OCI-LY3 (cell line): ENCODE measurements at regions not wholly inside any gene's neighbourhood (a gene's known extent, or its start where the extent isn't known, plus 50 kb on each side); places are given as distances from the start of the nearest gene placed in this dataset.

Experiments
- H2AFZ ChIP-seq: fragments of 200-600, 300-600 bp; shearing (Covaris generic); 2 replicates; pipeline ENCODE4 v1.6.0; 2014; ENCODE audit warnings: antibody characterized with exemption, low read depth, low read length
- H3K27ac ChIP-seq: fragments of 200-600, 300-600 bp; sonication (generic); 2 replicates; pipeline ENCODE4 v1.5.1; 2014; ENCODE audit warnings: mild to moderate bottlenecking, low read length, moderate library complexity, mixed read lengths
- H3K27me3 ChIP-seq: fragments of 200-600, 300-600 bp; sonication (generic); 2 replicates; pipeline ENCODE4 v1.6.1; 2014; ENCODE audit warnings: low read depth, low read length, mixed read lengths
- H3K36me3 ChIP-seq: fragments of 200-600, 300-600 bp; sonication (generic); replicated peaks from 2 replicates; pipeline ENCODE3; 2014; ENCODE audit warnings: low read depth, low read length, mixed read lengths
- H3K4me1 ChIP-seq: fragments of 300-600, 200-600 bp; sonication (generic); 2 replicates; pipeline ENCODE4 v1.6.1; 2014; ENCODE audit warnings: low read length, mixed read lengths
- H3K4me2 ChIP-seq: fragments of 200-600, 300-600 bp; sonication (generic); 2 replicates; pipeline ENCODE4 v1.6.1; 2014; ENCODE audit warnings: low read length, mixed read lengths
- H3K4me3 ChIP-seq: fragments of 300-600, 200-600 bp; sonication (generic); 2 replicates; pipeline ENCODE4 v1.5.1; 2014; ENCODE audit warnings: antibody characterized with exemption, mild to moderate bottlenecking, low read length, moderate library complexity
- H3K79me2 ChIP-seq: fragments of 300-600, 200-600 bp; shearing (Covaris generic); 2 replicates; pipeline ENCODE4 v1.6.1; 2014; ENCODE audit warnings: mild to moderate bottlenecking, low read length, mixed read lengths
- H3K9ac ChIP-seq: fragments of 300-600, 200-600 bp; shearing (Covaris generic); 2 replicates; pipeline ENCODE4 v1.6.0; 2014; ENCODE audit warnings: mild to moderate bottlenecking, low read length, moderate library complexity
- H3K9me3 ChIP-seq: fragments of 200-600, 300-600 bp; shearing (Covaris generic); 2 replicates; pipeline ENCODE4 v1.6.1; 2014; ENCODE audit warnings: low read length, mixed read lengths; ENCODE audit not compliant: insufficient read depth
- H4K20me1 ChIP-seq: fragments of 200-600, 300-600 bp; sonication (generic); 2 replicates; pipeline ENCODE4 v1.6.1; 2016; ENCODE audit warnings: low read length, mixed read lengths; ENCODE audit not compliant: insufficient read depth
- CTCF ChIP-seq: fragments of 200-600, 300-600 bp; sonication (generic); IDR thresholded peaks from 2 replicates; pipeline ENCODE4 v1.5.1; 2014; ENCODE audit warnings: antibody characterized with exemption, low read length, low read depth
- EZH2phosphoT487 ChIP-seq: fragments of 200-600 bp; shearing (Covaris generic); IDR thresholded peaks from 2 replicates; pipeline ENCODE4 v1.6.1; 2018; ENCODE audit warnings: antibody characterized with exemption, mixed run types, low read depth

DNA sequence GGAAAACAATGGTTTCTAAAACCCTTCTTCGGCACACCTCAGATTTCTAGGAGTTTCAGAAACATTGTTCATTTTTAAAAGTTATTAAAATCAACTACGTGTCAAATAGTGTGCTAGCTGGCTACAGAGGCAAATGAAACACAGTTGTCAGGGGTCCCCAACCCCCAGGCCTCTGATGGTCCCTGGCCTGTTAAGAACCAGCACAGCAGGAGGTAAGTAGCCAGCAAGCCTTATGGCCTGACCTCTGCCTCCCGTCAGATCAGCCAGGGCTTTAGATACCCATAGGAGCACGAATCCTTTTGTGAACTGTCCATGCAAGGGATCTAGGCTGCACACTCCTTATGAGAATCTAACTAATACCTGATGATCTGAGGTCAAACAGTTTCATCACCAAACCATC lies 648.2 kb downstream of the FAM181B start:
- H4K20me1 ChIP-seq: no peaks in the 10 kb centered on the region

GRCh38 chr11:82082976-82083375 lies 650.7 kb downstream of the FAM181B start:
- no peaks in the 10 kb centered on the region for H3K9me3 ChIP-seq
- H3K27ac ChIP-seq: no peak overlapping the region
- H4K20me1 ChIP-seq: no peaks in the 10 kb centered on the region
- no peaks in the 10 kb centered on the region for H3K4me1 ChIP-seq
- H3K4me2 ChIP-seq: no peak overlapping the region
- no peak overlapping the region for H2AFZ ChIP-seq
- no peak overlapping the region for H3K4me3 ChIP-seq
- H3K9ac ChIP-seq: no peak overlapping the region
- TF ChIP-seq EZH2phosphoT487 (no peak), CTCF (no peak)
- H3K79me2 ChIP-seq: no peaks in the 10 kb centered on the region
- no peaks in the 10 kb centered on the region for H3K36me3 ChIP-seq
- no peaks in the 10 kb centered on the region for H3K27me3 ChIP-seq

More for the DNA sequence above, 648.2 kb downstream of the FAM181B start:
- H2AFZ ChIP-seq: no peak overlapping the region
- H3K4me2 ChIP-seq: no peak overlapping the region
- H3K36me3 ChIP-seq: no peaks in the 10 kb centered on the region
- no peaks in the 10 kb centered on the region for H3K27me3 ChIP-seq
- H3K4me1 ChIP-seq: no peaks in the 10 kb centered on the region
- H3K9me3 ChIP-seq: no peaks in the 10 kb centered on the region
- H3K9ac ChIP-seq: no peak overlapping the region
- TF ChIP-seq CTCF (no peak), EZH2phosphoT487 (no peak)
- no peak overlapping the region for H3K27ac ChIP-seq
- no peak overlapping the region for H3K4me3 ChIP-seq
- no peaks in the 10 kb centered on the region for H3K79me2 ChIP-seq

GRCh38 chr11:82080160-82080559 lies 653.5 kb downstream of the FAM181B start:
- no peak for TF ChIP-seq CTCF
- TF ChIP-seq EZH2phosphoT487: no peak
- Histone ChIP-seq H3K4me3 (no peak overlapping the region), H2AFZ (no peak overlapping the region), H3K27ac (no peak overlapping the region), H3K4me1 (no peaks in the 10 kb centered on the region), H3K36me3 (no peaks in the 10 kb centered on the region), H3K4me2 (no peak overlapping the region), H4K20me1 (no peaks in the 10 kb centered on the region), H3K27me3 (no peaks in the 10 kb centered on the region), H3K9me3 (no peaks in the 10 kb centered on the region), H3K79me2 (no peaks in the 10 kb centered on the region), H3K9ac (no peak overlapping the region)

GRCh38 chr11:82076126-82076525 lies 657.5 kb downstream of the FAM181B start:
- H2AFZ ChIP-seq: no peak overlapping the region
- no peaks in the 10 kb centered on the region for H3K9me3 ChIP-seq
- H3K36me3 ChIP-seq: no peaks in the 10 kb centered on the region
- no peak overlapping the region for H3K27ac ChIP-seq
- H3K4me3 ChIP-seq: no peak overlapping the region
- H3K27me3 ChIP-seq: no peaks in the 10 kb centered on the region
- no peak overlapping the region for H3K9ac ChIP-seq
- no peak overlapping the region for H3K4me2 ChIP-seq
- H4K20me1 ChIP-seq: no peaks in the 10 kb centered on the region
- no peaks in the 10 kb centered on the region for H3K79me2 ChIP-seq
- peaks cover 5% of the 10 kb centered on the region; the same call in 1 of the 2 replicates for H3K4me1 ChIP-seq
- TF ChIP-seq EZH2phosphoT487: no peak
- no peak for TF ChIP-seq CTCF
